Breast epithelium (tissue), 3 donors: ENCODE measurements at regions not wholly inside any gene's neighbourhood (a gene's known extent, or its start where the extent isn't known, plus 50 kb on each side); places are given as distances from the start of the nearest gene placed in this dataset.
"Not testable (repeated sequence)": the region's sequence is repeated elsewhere in the genome, so short reads cannot be mapped to it uniquely, and the experiment has no call there.

Experiments used
- CTCF ChIP-seq, 3 donors: fragments of 450-650 bp; IDR thresholded peaks; one replicate each; pipeline ENCODE4 v1.5.1; 2016 to 2017; ENCODE audit warnings: antibody characterized with exemption in 3 of 3, mild to moderate bottlenecking in 3 of 3, moderate library complexity in 3 of 3
- POLR2A ChIP-seq: fragments of 450-650 bp; IDR thresholded peaks from one replicate; pipeline ENCODE4 v1.6.1; 2016; ENCODE audit warnings: antibody characterized with exemption, mild to moderate bottlenecking, moderate library complexity
- POLR2AphosphoS5 ChIP-seq, 3 donors: sonication (generic); formaldehyde crosslinking; IDR thresholded peaks; one replicate each; pipeline ENCODE4 v1.6.1; 2017; ENCODE audit warnings: antibody characterized with exemption in 3 of 3

- TF ChIP-seq CTCF (IDR thresholded peaks at IDR 0.05); POLR2A; POLR2AphosphoS5 (IDR thresholded peaks at IDR 0.05): not testable (repeated sequence)
Observed at GRCh38 chr2:131686894-131687238, 159.2 kb downstream of the CCDC74A start.
